K562 (cell line): ENCODE measurements at regions not wholly inside any gene's neighbourhood (a gene's known extent, or its start where the extent isn't known, plus 50 kb on each side); places are given as distances from the start of the nearest gene placed in this dataset.

Experiments
- ATAC-seq: fragments of 200-7000 bp; cut with Tn5 transposase; 3 replicates; pipeline ENCODE4 v1.9.1; 2020; ENCODE audit warnings: moderate library complexity
- BruUV-seq: library from RNA; stranded (reverse); fragments of 400-500 nt; replicated peaks from 2 replicates; lab custom pipeline; 2021; lab: Mats Ljungman, UMichigan
- CTCF ChIA-PET: fragments of 300-600 bp; formaldehyde crosslinking; extraction: SDS; loops from one replicate; lab custom pipeline; 2021; ENCODE audit warnings: low intra/inter-chr PET ratio; lab: Yijun Ruan, JAX
- POLR2A ChIA-PET: fragments of 300-600, 350-650 bp; sonication (Branson Sonifier 250); formaldehyde crosslinking; extraction: SDS; loops from one replicate; lab custom pipeline; 2021; ENCODE audit warnings: antibody characterized with exemption, inconsistent platforms; lab: Yijun Ruan, JAX
- DNase-seq, 4 experiments: peaks; one replicate each; pipeline versions ENCODE4 v3.0.0 to v3.0.0-alpha.2; 2011 to 2018; ENCODE audit warnings: low spot score in 3 of 4, mixed read lengths in 3 of 4; ENCODE audit errors: extremely low read depth in 1 of 4
- FAIRE-seq: peaks from 2 replicates; lab custom pipeline; 2011; peaks lifted over from hg19 to GRCh38; lab: Jason Lieb, UNC
- H2AFZ ChIP-seq: 2 replicates; pipeline ENCODE4 v1.6.0; 2011; ENCODE audit warnings: low read depth, low read length, control low read depth, inconsistent platforms
- H3K27ac ChIP-seq: fragments of 200-600 bp; 3 replicates; pipeline ENCODE4 v1.8.0; 2011; ENCODE audit warnings: low read depth, mild to moderate bottlenecking, control low read depth, inconsistent platforms, low read length, moderate library complexity, mixed read lengths; ENCODE audit errors: extremely low read depth
- H3K27me3 ChIP-seq, 2 experiments: fragments of 300-600 bp in 1 of 2; 2 replicates in 1 of 2; 3 replicates in 1 of 2; pipeline versions ENCODE4 v1.6.0 to v1.8.0; 2011; ENCODE audit warnings: inconsistent platforms in 2 of 2, low read length in 2 of 2, mild to moderate bottlenecking in 1 of 2, mixed read lengths in 1 of 2, moderate library complexity in 1 of 2; ENCODE audit not compliant: control insufficient read depth in 2 of 2, insufficient read depth in 2 of 2
- H3K36me3 ChIP-seq: fragments of 300-600 bp; 3 replicates; pipeline ENCODE4 v1.8.0; 2011; ENCODE audit warnings: mild to moderate bottlenecking, low read length, inconsistent platforms; ENCODE audit not compliant: control insufficient read depth, insufficient read depth
- H3K4me1 ChIP-seq, 2 experiments: fragments of 200-600 bp in 1 of 2; replicated peaks in 1 of 2; 2 replicates in 1 of 2; 3 replicates in 1 of 2; pipeline versions ENCODE4 v1.5.1 to v1.8.0; 2011; ENCODE audit warnings: inconsistent platforms in 2 of 2, low read length in 2 of 2, mild to moderate bottlenecking in 1 of 2, mixed read lengths in 1 of 2, moderate library complexity in 1 of 2; ENCODE audit not compliant: control insufficient read depth in 2 of 2, insufficient read depth in 2 of 2
- H3K4me2 ChIP-seq: 2 replicates; pipeline ENCODE4 v1.6.1; 2011; ENCODE audit warnings: low read length, control low read depth, inconsistent platforms, mixed read lengths; ENCODE audit not compliant: insufficient read depth
- H3K4me3 ChIP-seq: fragments of 200-600 bp; sonication (generic), shearing (Covaris generic); 2 replicates; pipeline ENCODE4 v1.5.1; 2016; ENCODE audit warnings: control low read depth, inconsistent platforms
- H3K79me2 ChIP-seq: fragments of 200-600 bp; 3 replicates; pipeline ENCODE4 v1.8.0; 2011; ENCODE audit warnings: low read length, inconsistent platforms; ENCODE audit not compliant: control insufficient read depth, insufficient read depth
- H3K9ac ChIP-seq, 2 experiments: 2 replicates each; pipeline versions ENCODE4 v1.6.0 to v1.6.1; 2011; ENCODE audit warnings: low read depth in 2 of 2, low read length in 2 of 2, control low read depth in 1 of 2, inconsistent platforms in 1 of 2, mild to moderate bottlenecking in 1 of 2, mixed read lengths in 1 of 2; ENCODE audit not compliant: insufficient read depth in 1 of 2
- H3K9me1 ChIP-seq: one replicate; pipeline ENCODE4 v1.6.0; 2011; ENCODE audit warnings: inconsistent platforms, mild to moderate bottlenecking, low read length, moderate library complexity; ENCODE audit not compliant: control insufficient read depth, insufficient read depth
- H3K9me3 ChIP-seq: replicated peaks from 2 replicates; pipeline ENCODE4 v1.5.1; 2011; ENCODE audit warnings: low read depth, low read length, inconsistent platforms; ENCODE audit not compliant: control insufficient read depth, insufficient read depth
- H4K20me1 ChIP-seq: replicated peaks from 2 replicates; pipeline ENCODE4 v1.6.1; 2011; ENCODE audit warnings: low read length, inconsistent platforms, mixed read lengths; ENCODE audit not compliant: control insufficient read depth, insufficient read depth
- CBFB ChIP-seq: sonication (generic); formaldehyde crosslinking; IDR thresholded peaks from 2 replicates; pipeline ENCODE4 v1.4.0; 2020; ENCODE audit warnings: mild to moderate bottlenecking, missing genetic modification reagents
- GATAD2A ChIP-seq: fragments of 450-650 bp; IDR thresholded peaks from 2 replicates; pipeline ENCODE4 v1.6.1; 2017
- HCFC1 ChIP-seq: IDR thresholded peaks from 2 replicates; pipeline ENCODE4 v1.6.1; 2012; ENCODE audit warnings: low read depth, low read length, improper control_type of control experiment
- HDAC3 ChIP-seq: fragments of 450-650 bp; IDR thresholded peaks from 2 replicates; pipeline ENCODE4 v1.6.1; 2018; ENCODE audit warnings: borderline replicate concordance, mild to moderate bottlenecking, moderate library complexity; ENCODE audit not compliant: partially characterized antibody
- KLF13 ChIP-seq: fragments of 450-650 bp; IDR thresholded peaks from 2 replicates; pipeline ENCODE4 v1.6.1; 2016; ENCODE audit warnings: missing genetic modification characterization, low read depth, mild to moderate bottlenecking, missing compliant biosample characterization, moderate library complexity, borderline replicate concordance
- MCM2 ChIP-seq: fragments of 450-650 bp; IDR thresholded peaks from 2 replicates; pipeline ENCODE4 v1.6.1; 2017; ENCODE audit warnings: low read depth, mild to moderate bottlenecking
- POLR3G ChIP-seq: IDR thresholded peaks from 2 replicates; pipeline ENCODE4 v1.6.1; 2011; ENCODE audit not compliant: insufficient read length, insufficient replicate concordance; ENCODE audit errors: extremely low read depth
- SAFB2 ChIP-seq: fragments of 200-400 bp; formaldehyde crosslinking; IDR thresholded peaks from 2 replicates; pipeline ENCODE4 v1.6.1; 2018; ENCODE audit warnings: borderline replicate concordance, low read length, low read depth, moderate library complexity; ENCODE audit not compliant: severe bottlenecking
- TFAM ChIP-seq: fragments of 250-450 bp; sonication (Bioruptor Pico); conservative IDR thresholded peaks from 2 replicates; pipeline ENCODE4 v1.5.0; 2021; ENCODE audit warnings: mild to moderate bottlenecking, moderate library complexity
- ZNF551 ChIP-seq: fragments of 250-450 bp; sonication (Bioruptor Pico); IDR thresholded peaks from 2 replicates; pipeline ENCODE4 v1.5.0; 2021; ENCODE audit warnings: mild to moderate bottlenecking, moderate library complexity
- ZNF707 ChIP-seq: fragments of 250-450 bp; sonication (Bioruptor Pico); conservative IDR thresholded peaks from 2 replicates; pipeline ENCODE4 v1.8.0; 2022; ENCODE audit warnings: inconsistent platforms, mild to moderate bottlenecking, moderate library complexity
- WGBS: fragments of 100-300 bp; shearing (Covaris generic); methylation state at CpG from one replicate; pipeline ENCODE4 v1.1.6; 2016; ENCODE audit warnings: low coverage, mixed read lengths; ENCODE audit not compliant: insufficient coverage; ENCODE audit errors: missing lambda C conversion rate; 5-methylcytosine and 5-hydroxymethylcytosine counted together
- in situ Hi-C: fragments of 300-500 bp; cut with MboI; formaldehyde crosslinking; loops from 4 replicates; pipeline ENCODE4 v1.15.0; 2018; ENCODE audit warnings: inconsistent platforms, mixed read lengths
- intact Hi-C: fragments of 100-400 bp; cut with micrococcal nuclease; formaldehyde crosslinking; loops from 2 replicates; pipeline ENCODE4 v1.14.2; 2022

- no peaks in the 10 kb centered on the region for H3K9me3 ChIP-seq
- FAIRE-seq: no peak
- H3K9me1 ChIP-seq: no peaks in the 10 kb centered on the region
- H3K27ac ChIP-seq: no peak overlapping the region
- no peaks in the 10 kb centered on the region for H3K36me3 ChIP-seq
- intact Hi-C loops: no loop called here
- ATAC-seq: no peak
- ChIA-PET CTCF (interaction anchor here (0.7 kb wide), 1 partner anchor 87 kb away, joined by 3 read pairs; no protein-coding TSS in a partner anchor), POLR2A (no interaction called here)
- H3K9ac ChIP-seq: no peak overlapping the region
- H2AFZ ChIP-seq: no peak overlapping the region
- TF ChIP-seq ZNF707 (CRISPR knock-in tag) (no peak), MCM2 (no peak), TFAM (CRISPR knock-in tag) (no peak), ZNF551 (no peak), CBFB (CRISPR knock-in tag) (no peak), HCFC1 (no peak), KLF13 (tag) (no peak), HDAC3 (no peak), GATAD2A (no peak), POLR3G (no peak), SAFB2 (no peak)
- no peaks in the 10 kb centered on the region for H3K27me3 ChIP-seq
- H3K4me1 ChIP-seq: no peaks in the 10 kb centered on the region
- 1% methylated on average over 3 of the region's 3 CpGs for WGBS
- DNase-seq: no peak
- no peaks in the 10 kb centered on the region for H4K20me1 ChIP-seq
- H3K4me2 ChIP-seq: no peak overlapping the region
- no peak overlapping the region for H3K4me3 ChIP-seq
- in situ Hi-C loops: no loop called here
- H3K79me2 ChIP-seq: no peaks in the 10 kb centered on the region
- BruUV-seq: no TSS peak
Observed at GRCh38 chr2:15864176-15864769, 76.1 kb upstream of the MYCN start.
